CD4-positive, alpha-beta T cell (primary cell): ENCODE measurements at regions not wholly inside any gene's neighbourhood (a gene's known extent, or its start where the extent isn't known, plus 50 kb on each side); places are given as distances from the start of the nearest gene placed in this dataset.

Experiments used
- ATAC-seq: fragments of 200-7000 bp; cut with Tn5 transposase; one replicate; pipeline ENCODE4 v1.10.0; 2022; ENCODE audit warnings: mild to moderate bottlenecking; ENCODE audit not compliant: poor library complexity
- CTCF ChIA-PET: fragments of 350-600 bp; sonication (Branson Sonifier 250); formaldehyde crosslinking; loops from one replicate; lab custom pipeline; 2021; ENCODE audit warnings: antibody characterized with exemption, inconsistent platforms; lab: Charles Lee
- POLR2A ChIA-PET: fragments of 350-600 bp; sonication (Branson Sonifier 250); formaldehyde crosslinking; loops from one replicate; lab custom pipeline; 2021; ENCODE audit warnings: antibody characterized with exemption, inconsistent platforms; lab: Charles Lee
- DNase-seq, 14 experiments: peaks; one replicate each; pipeline ENCODE4 v3.0.0-alpha.2; 2013 to 2020; ENCODE audit warnings: mixed read lengths in 2 of 14
- H3K27ac ChIP-seq, 2 donors: one replicate each; pipeline versions ENCODE4 v1.5.1 to v1.7.0; 2013; ENCODE audit warnings: low read length in 2 of 2, low read depth in 1 of 2, mild to moderate bottlenecking in 1 of 2
- H3K27me3 ChIP-seq, 2 experiments: 1 replicate in 1 of 2; 2 replicates in 1 of 2; pipeline versions ENCODE4 v1.6.1 to v1.7.0; 2013; ENCODE audit warnings: low read length in 2 of 2, control low read depth in 1 of 2, mild to moderate bottlenecking in 1 of 2, moderate library complexity in 1 of 2; ENCODE audit not compliant: insufficient read depth in 2 of 2, control insufficient read depth in 1 of 2
- H3K36me3 ChIP-seq: one replicate; pipeline ENCODE4 v1.6.1; 2013; ENCODE audit warnings: low read length, control low read depth; ENCODE audit not compliant: insufficient read depth
- H3K4me1 ChIP-seq: one replicate; pipeline ENCODE4 v1.6.1; 2013; ENCODE audit warnings: low read length, control low read depth; ENCODE audit not compliant: insufficient read depth
- H3K4me3 ChIP-seq: one replicate; pipeline ENCODE4 v1.5.1; 2013; ENCODE audit warnings: mild to moderate bottlenecking, low read length, moderate library complexity
- H3K9me3 ChIP-seq, 2 experiments: 1 replicate in 1 of 2; 2 replicates in 1 of 2; pipeline versions ENCODE4 v1.6.1 to v1.7.0; 2013; ENCODE audit warnings: low read length in 2 of 2, mild to moderate bottlenecking in 2 of 2, control low read depth in 1 of 2, moderate library complexity in 1 of 2; ENCODE audit not compliant: control insufficient read depth in 1 of 2, insufficient read depth in 1 of 2
- H3K27ac Mint-ChIP-seq: one replicate; pipeline ENCODE4 v1.8.0; 2020; ENCODE audit warnings: mixed read lengths
- H3K27me3 Mint-ChIP-seq: one replicate; pipeline ENCODE4 v1.8.0; 2021; ENCODE audit warnings: mixed read lengths
- H3K36me3 Mint-ChIP-seq: one replicate; pipeline ENCODE4 v1.8.0; 2021; ENCODE audit warnings: low read depth, mixed read lengths
- H3K4me1 Mint-ChIP-seq: one replicate; pipeline ENCODE4 v1.8.0; 2021; ENCODE audit warnings: low read depth, mixed read lengths
- H3K4me3 Mint-ChIP-seq: one replicate; pipeline ENCODE4 v1.8.0; 2020; ENCODE audit warnings: mild to moderate bottlenecking, mixed read lengths
- H3K9me3 Mint-ChIP-seq: one replicate; pipeline ENCODE4 v1.8.0; 2020; ENCODE audit warnings: mixed read lengths
- CTCF ChIP-seq: fragments of 200-600 bp; IDR thresholded peaks from one replicate; pipeline ENCODE4 v1.8.0; 2022; ENCODE audit warnings: antibody characterized with exemption, mild to moderate bottlenecking
- intact Hi-C, 2 experiments: fragments of 100-400 bp; cut with DNase I in 1 of 2; cut with micrococcal nuclease in 1 of 2; formaldehyde crosslinking; loops; one replicate each; pipeline versions ENCODE4 v1.15.1 to v1.9.0; 2023 to 2025; cut with DNase I, micrococcal nuclease

- Histone ChIP-seq H3K4me3 (no peak overlapping the region), H3K9me3 (peaks cover 3 to 9% of the 10 kb centered on the region in 2 experiments), H3K4me1 (no peaks in the 10 kb centered on the region), H3K27ac (no peak overlapping the region), H3K36me3 (no peaks in the 10 kb centered on the region), H3K27me3 (no peaks in the 10 kb centered on the region)
- H3K9me3 Mint-ChIP-seq, result peaks cover 23% of the 10 kb centered on the region
- ChIA-PET POLR2A (no interaction called here), CTCF (no interaction called here)
- intact Hi-C loops, result no loop called here
- H3K4me1 Mint-ChIP-seq, result no peaks in the 10 kb centered on the region
- H3K27ac Mint-ChIP-seq, result no peak overlapping the region
- H3K36me3 Mint-ChIP-seq, result no peaks in the 10 kb centered on the region
- H3K27me3 Mint-ChIP-seq, result no peaks in the 10 kb centered on the region
- H3K4me3 Mint-ChIP-seq, result no peak overlapping the region
- TF ChIP-seq CTCF, result no peak
- DNase-seq (no peak), ATAC-seq (no peak)
Measured at GRCh38 chr1:105874621-105875020, 1181.9 kb upstream of the PRMT6 start.

GRCh38 chr1:105886309-105886708 is 1170.2 kb upstream of the PRMT6 start:
- ChIA-PET POLR2A (no interaction called here), CTCF (no interaction called here)
- ATAC-seq (no peak), DNase-seq (no peak)
- no peak overlapping the region for H3K27ac ChIP-seq
- peaks cover 8 to 23% of the 10 kb centered on the region in 2 experiments for H3K9me3 ChIP-seq
- H3K36me3 ChIP-seq, result no peaks in the 10 kb centered on the region
- Mint-ChIP-seq H3K4me1 (no peaks in the 10 kb centered on the region), H3K9me3 (peaks cover 17% of the 10 kb centered on the region), H3K36me3 (no peaks in the 10 kb centered on the region), H3K27me3 (no peaks in the 10 kb centered on the region), H3K4me3 (no peak overlapping the region), H3K27ac (no peak overlapping the region)
- intact Hi-C loops, result no loop called here
- H3K4me1 ChIP-seq, result no peaks in the 10 kb centered on the region
- no peaks in the 10 kb centered on the region for H3K27me3 ChIP-seq
- TF ChIP-seq CTCF, result no peak
- no peak overlapping the region for H3K4me3 ChIP-seq

GRCh38 chr1:105891308-105891707 is 1165.2 kb upstream of the PRMT6 start:
- H3K9me3 Mint-ChIP-seq, result peaks cover 17% of the 10 kb centered on the region
- ChIA-PET CTCF (no interaction called here), POLR2A (no interaction called here)
- no peaks in the 10 kb centered on the region for H3K27me3 ChIP-seq
- H3K4me1 Mint-ChIP-seq, result no peaks in the 10 kb centered on the region
- no peaks in the 10 kb centered on the region for H3K27me3 Mint-ChIP-seq
- H3K4me3 Mint-ChIP-seq, result no peak overlapping the region
- H3K36me3 Mint-ChIP-seq, result no peaks in the 10 kb centered on the region
- peaks cover 6 to 17% of the 10 kb centered on the region in 2 experiments for H3K9me3 ChIP-seq
- no peak for ATAC-seq
- H3K4me3 ChIP-seq, result no peak overlapping the region
- no peaks in the 10 kb centered on the region for H3K4me1 ChIP-seq
- H3K27ac ChIP-seq, result no peak overlapping the region
- no peak overlapping the region for H3K27ac Mint-ChIP-seq
- TF ChIP-seq CTCF, result no peak
- intact Hi-C loops, result no loop called here
- H3K36me3 ChIP-seq, result no peaks in the 10 kb centered on the region
- no peak for DNase-seq
